ENCODE measurements at regions not wholly inside any gene's neighbourhood (a gene's known extent, or its start where the extent isn't known, plus 50 kb on each side); places are given as distances from the start of the nearest gene placed in this dataset.

GRCh38 chr5:143714629-143715028 lies 97.3 kb upstream of the HMHB1 start:
- no peak overlapping the region for H3K4me3 ChIP-seq (ENCODE audit: low read depth, low read length)
- H3K36me3 ChIP-seq = no peaks in the 10 kb centered on the region
- no peak for DNase-seq
- H3K27me3 ChIP-seq = no peaks in the 10 kb centered on the region
- no peak for TF ChIP-seq CTCF (IDR thresholded peaks at IDR 0.05; ENCODE audit: low read depth, low read length)
- H3K4me1 ChIP-seq = no peaks in the 10 kb centered on the region
- no peaks in the 10 kb centered on the region for H3K9me3 ChIP-seq

- H3K27me3 ChIP-seq = no peaks in the 10 kb centered on the region
- no peaks in the 10 kb centered on the region for H3K36me3 ChIP-seq
- no peaks in the 10 kb centered on the region for H3K9me3 ChIP-seq
- no peak for DNase-seq
- no peak overlapping the region for H3K4me3 ChIP-seq (ENCODE audit: low read depth, low read length)
- no peaks in the 10 kb centered on the region for H3K4me1 ChIP-seq
- TF ChIP-seq CTCF (IDR thresholded peaks at IDR 0.05; ENCODE audit: low read depth, low read length) = no peak
Measured at GRCh38 chr5:143713047-143714003, 98.6 kb upstream of the HMHB1 start.

- Histone ChIP-seq H3K27me3 (no peaks in the 10 kb centered on the region), H3K4me3 (ENCODE audit: low read depth, low read length) (no peak overlapping the region), H3K9me3 (no peaks in the 10 kb centered on the region), H3K4me1 (no peaks in the 10 kb centered on the region), H3K36me3 (no peaks in the 10 kb centered on the region)
- TF ChIP-seq CTCF (IDR thresholded peaks at IDR 0.05; ENCODE audit: low read depth, low read length) = no peak
- DNase-seq = no peak
Measured at GRCh38 chr5:143708672-143709071, 103.3 kb upstream of the HMHB1 start.

GRCh38 chr5:143707806-143708205 lies 104.2 kb upstream of the HMHB1 start:
- no peak overlapping the region for H3K4me3 ChIP-seq (ENCODE audit: low read depth, low read length)
- DNase-seq = no peak
- no peaks in the 10 kb centered on the region for H3K36me3 ChIP-seq
- no peaks in the 10 kb centered on the region for H3K4me1 ChIP-seq
- no peak for TF ChIP-seq CTCF (IDR thresholded peaks at IDR 0.05; ENCODE audit: low read depth, low read length)
- H3K27me3 ChIP-seq = no peaks in the 10 kb centered on the region
- H3K9me3 ChIP-seq = no peaks in the 10 kb centered on the region

- Histone ChIP-seq H3K4me3 (ENCODE audit: low read depth, low read length) (no peak overlapping the region), H3K27me3 (no peaks in the 10 kb centered on the region), H3K36me3 (no peaks in the 10 kb centered on the region), H3K4me1 (no peaks in the 10 kb centered on the region), H3K9me3 (no peaks in the 10 kb centered on the region)
- DNase-seq = no peak
- no peak for TF ChIP-seq CTCF (IDR thresholded peaks at IDR 0.05; ENCODE audit: low read depth, low read length)
Measured at GRCh38 chr5:143705381-143705780, 106.6 kb upstream of the HMHB1 start.

GRCh38 chr5:143703659-143704058 lies 108.3 kb upstream of the HMHB1 start:
- no peak for TF ChIP-seq CTCF (IDR thresholded peaks at IDR 0.05; ENCODE audit: low read depth, low read length)
- Histone ChIP-seq H3K36me3 (no peaks in the 10 kb centered on the region), H3K4me3 (ENCODE audit: low read depth, low read length) (no peak overlapping the region), H3K9me3 (no peaks in the 10 kb centered on the region), H3K4me1 (no peaks in the 10 kb centered on the region), H3K27me3 (no peaks in the 10 kb centered on the region)
- DNase-seq = no peak
